ENCODE measurements at regions not wholly inside any gene's neighbourhood (a gene's known extent, or its start where the extent isn't known, plus 50 kb on each side); places are given as distances from the start of the nearest gene placed in this dataset.

- no peak for DNase-seq (ENCODE audit: low spot score)
- intact Hi-C loops (cut with DNase I), result no loop called here
- ATAC-seq, result no peak
Observed at GRCh38 chrX:45372151-45372550, 171.5 kb upstream of the DIPK2B start.

- ATAC-seq (no peak), DNase-seq (ENCODE audit: low spot score) (no peak)
- intact Hi-C loops (cut with DNase I), result no loop called here
Observed at GRCh38 chrX:45368705-45369104, 168.0 kb upstream of the DIPK2B start.

DNA sequence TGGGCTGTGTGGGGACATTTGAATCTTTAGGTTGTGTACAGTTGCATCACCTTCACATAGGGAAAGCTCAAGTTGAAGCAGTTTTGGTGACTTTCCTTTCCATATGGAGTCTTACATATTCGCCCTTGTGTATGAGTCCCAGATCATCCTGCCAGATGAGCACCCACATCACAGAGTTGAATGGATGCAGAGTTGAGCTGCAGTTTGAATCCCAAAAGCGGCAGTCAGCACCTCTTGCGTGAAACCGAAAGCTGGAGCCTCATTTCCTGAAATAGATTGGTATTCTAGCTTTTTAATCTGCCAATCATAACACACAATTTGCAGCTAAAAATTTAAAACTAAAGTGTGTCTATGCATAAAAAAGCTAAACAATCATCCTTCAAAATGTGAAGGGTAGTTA is 162.9 kb upstream of the DIPK2B start:
- intact Hi-C loops (cut with DNase I), result no loop called here
- DNase-seq (ENCODE audit: low spot score), result no peak
- no peak for ATAC-seq

GRCh38 chrX:45360571-45360970 is 159.9 kb upstream of the DIPK2B start:
- ATAC-seq (no peak), DNase-seq (ENCODE audit: low spot score) (no peak)
- intact Hi-C loops (cut with DNase I), result no loop called here

DNA sequence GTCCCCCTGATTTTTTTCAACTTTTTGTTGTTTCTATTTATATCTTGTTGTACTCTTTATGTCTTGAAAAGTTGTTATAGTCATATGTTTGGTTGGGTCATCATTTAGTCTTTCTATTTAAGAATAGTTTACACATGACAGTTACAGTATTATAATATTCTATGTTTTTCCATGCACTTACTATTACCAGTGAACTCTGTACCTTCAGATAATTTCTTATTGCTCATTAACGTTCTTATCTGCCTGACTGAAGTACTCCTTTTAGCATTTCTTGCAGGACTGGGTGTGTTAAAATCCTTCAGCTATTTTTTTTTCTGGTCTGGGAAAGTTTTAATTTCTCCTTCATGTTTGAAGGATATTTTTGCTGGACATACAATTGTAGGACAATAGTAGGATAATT is 157.7 kb upstream of the DIPK2B start:
- intact Hi-C loops (cut with DNase I), result no loop called here
- DNase-seq (ENCODE audit: low spot score), result no peak
- no peak for ATAC-seq

DNA sequence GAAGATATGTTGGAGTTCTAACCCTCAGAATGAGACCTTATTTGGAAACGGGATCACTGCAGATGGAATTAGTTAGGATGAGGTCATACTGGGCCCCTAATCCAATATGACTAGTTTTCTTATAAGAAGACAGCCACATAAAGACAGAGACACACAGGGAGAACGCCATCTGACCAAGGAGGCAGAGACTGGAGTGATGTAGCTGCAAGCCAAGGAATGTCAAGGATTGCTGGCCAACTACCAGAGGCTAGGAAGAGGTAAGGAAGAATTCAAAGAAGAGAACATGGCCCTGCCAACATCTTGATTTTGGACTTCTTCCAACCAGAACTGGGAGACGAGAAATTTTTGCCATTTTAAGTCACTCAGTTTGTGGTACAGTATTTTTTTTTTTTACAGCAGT is 152.8 kb upstream of the DIPK2B start:
- ATAC-seq (no peak), DNase-seq (ENCODE audit: low spot score) (no peak)
- intact Hi-C loops (cut with DNase I), result no loop called here

DNA sequence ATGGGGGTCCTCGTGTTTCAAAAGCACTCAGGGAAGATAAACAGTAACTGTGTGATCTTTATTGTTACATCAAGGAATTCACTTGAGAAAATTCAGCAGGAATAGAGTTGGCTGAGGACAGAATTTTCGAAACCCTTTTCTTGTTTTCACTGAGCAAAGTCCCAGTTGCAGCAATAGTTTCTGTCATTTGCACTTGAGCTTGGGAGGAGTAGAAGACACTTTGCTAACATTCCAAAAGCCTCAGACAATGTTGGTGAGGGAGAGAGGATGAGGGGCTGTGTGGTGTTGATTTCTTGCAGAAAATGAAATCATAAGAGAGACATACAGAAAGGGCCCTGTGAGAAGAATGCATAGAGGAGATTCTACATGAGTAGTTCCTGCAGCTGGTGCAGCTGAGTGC is 151.9 kb upstream of the DIPK2B start:
- ATAC-seq, result no peak
- intact Hi-C loops (cut with DNase I), result no loop called here

DNA sequence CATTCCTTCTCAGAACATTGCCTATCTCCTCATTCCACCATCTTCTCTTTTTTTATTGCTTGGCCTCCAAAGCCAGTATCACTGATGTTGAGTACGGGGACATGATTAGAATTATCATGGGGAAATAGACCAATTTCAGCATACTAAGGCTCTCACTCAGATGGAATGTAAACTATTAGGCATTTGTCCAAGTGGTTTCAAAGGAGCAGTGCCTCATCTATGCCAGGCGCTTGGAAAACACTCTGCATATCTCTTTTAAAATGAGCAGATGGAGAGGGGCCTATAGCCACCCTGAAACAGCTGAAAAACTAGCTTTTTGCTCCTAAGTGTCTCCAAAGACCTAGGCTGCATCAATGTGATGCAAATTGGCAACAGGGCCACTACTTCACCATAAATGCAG is 150.8 kb upstream of the DIPK2B start:
- DNase-seq (ENCODE audit: low spot score), result no peak
- intact Hi-C loops (cut with DNase I), result no loop called here
- ATAC-seq, result no peak

More for the DNA sequence above, 151.9 kb upstream of the DIPK2B start:
- DNase-seq (ENCODE audit: low spot score), result no peak

DNA sequence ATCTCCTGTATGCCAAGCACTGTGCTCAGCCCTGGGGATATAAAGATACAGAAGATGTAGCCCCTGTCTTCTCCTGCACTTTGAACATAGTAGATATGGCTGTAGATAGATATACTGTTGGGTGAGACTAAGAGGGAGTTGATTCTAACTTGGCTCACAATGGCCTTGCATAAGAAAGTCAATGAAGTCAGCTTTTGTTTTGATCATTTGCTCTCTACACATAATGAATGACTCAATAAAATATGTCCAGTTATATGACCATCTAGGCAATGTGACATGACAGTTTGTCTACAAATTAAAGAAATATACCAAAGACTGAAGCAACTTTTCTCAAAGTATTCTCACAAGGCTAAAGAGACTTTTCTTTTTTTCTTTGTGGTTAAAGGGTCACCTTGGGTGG is 147.6 kb upstream of the DIPK2B start:
- no peak for ATAC-seq
- intact Hi-C loops (cut with DNase I), result no loop called here

DNA sequence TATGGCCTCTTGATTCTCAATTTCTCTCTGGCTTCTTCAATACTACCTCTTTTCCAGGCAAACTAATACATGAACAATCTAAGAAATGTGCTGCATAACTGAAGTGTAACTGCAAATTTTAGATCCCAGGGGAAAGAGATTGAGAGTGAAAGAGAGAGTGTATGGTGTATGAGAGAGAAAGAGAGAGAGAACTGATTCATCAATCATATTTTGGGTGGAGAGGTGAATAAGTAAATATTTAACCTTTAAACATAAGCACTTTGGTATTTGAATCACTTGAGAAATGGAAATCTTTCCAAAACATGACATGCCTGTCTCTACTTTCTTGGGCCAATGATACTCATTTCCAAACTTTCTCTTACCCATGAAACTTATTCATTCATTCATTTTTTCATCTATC is 147.2 kb upstream of the DIPK2B start:
- DNase-seq (ENCODE audit: low spot score) (no peak), ATAC-seq (no peak)
- intact Hi-C loops (cut with DNase I), result no loop called here

More for the DNA sequence above, 147.6 kb upstream of the DIPK2B start:
- DNase-seq (ENCODE audit: low spot score), result no peak

DNA sequence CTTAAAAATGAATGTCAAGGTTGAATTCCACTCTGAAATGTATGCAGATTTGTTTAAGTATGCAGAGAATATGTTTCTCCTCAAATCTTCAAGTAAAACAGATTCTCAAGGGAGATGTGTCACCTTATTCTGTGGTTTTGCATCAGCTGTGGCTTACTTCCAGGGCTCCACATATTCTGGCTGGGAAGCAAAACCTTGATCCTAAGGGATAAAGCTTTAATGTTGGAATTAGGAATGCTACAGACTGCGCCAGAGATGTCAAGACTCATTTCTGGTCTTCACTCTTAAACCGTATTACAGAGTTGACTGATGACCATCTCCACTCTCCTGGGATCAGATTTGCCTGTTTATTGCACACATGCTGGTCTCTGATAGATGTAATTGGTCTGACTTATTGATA is 143.9 kb upstream of the DIPK2B start:
- DNase-seq (ENCODE audit: low spot score) (no peak), ATAC-seq (no peak)
- intact Hi-C loops (cut with DNase I), result no loop called here

- DNase-seq (ENCODE audit: low spot score), result no peak
- intact Hi-C loops (cut with DNase I), result no loop called here
- no peak for ATAC-seq
Observed at GRCh38 chrX:45329217-45329616, 128.5 kb upstream of the DIPK2B start.

DNA sequence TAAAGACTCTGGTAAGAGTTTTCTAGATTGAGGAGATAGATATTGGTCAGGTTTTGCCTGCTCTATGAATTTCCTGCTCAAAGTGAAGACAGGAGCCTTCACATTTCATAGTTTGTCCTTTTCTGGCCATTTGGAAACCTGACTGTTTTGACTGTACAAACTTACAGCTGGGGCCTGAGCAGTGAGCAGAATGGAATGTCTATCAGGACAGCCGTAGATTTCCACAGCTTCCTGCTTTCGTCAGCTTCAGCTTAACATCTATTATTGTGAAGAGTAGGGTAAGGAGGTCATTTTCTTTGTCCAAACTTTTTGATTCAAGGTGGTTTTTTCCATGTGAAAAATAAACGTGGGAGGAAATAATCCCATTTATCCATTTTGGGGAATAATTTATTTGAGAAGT is 124.3 kb upstream of the DIPK2B start:
- DNase-seq (ENCODE audit: low spot score) (no peak), ATAC-seq (no peak)
- intact Hi-C loops (cut with DNase I), result no loop called here

DNA sequence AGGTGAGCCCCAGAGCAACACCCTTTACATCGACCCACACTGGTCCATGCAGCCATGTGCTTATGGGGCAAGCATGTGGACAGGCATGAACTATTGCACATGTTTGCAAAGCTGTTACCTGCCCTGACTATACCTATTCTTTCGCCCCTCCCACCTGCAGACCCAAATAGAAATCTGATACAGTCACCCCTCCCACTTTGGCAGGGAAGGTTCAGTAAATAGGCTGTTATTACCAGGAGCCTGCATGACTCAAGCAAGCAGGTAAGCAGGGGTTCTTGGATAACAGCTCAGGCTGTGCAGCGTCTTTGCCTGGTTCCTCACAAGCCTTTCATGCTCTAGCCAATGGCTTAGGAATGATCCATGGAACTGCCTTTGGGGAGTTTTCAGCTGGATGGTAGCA is 122.7 kb upstream of the DIPK2B start:
- DNase-seq (ENCODE audit: low spot score), result no peak
- ATAC-seq, result no peak
- intact Hi-C loops (cut with DNase I), result no loop called here

DNA sequence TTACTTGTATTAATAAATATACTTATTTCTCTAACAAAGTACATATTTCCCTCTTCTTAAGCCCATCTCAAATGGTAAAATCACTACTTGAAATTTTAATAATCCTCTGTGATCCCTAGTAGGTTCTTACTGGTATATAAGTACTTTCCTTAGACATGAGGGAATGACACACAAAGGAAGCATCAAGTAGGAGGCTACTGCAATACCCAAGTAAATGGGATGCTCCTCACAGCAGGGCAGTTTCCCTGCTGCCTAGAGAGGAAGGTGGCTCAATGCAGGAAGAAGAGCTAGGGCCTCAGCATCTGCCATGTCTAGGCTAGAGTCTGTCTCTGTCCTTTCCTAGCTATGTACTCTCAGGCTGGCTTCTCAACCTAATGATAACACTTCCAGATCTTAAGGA is 122.1 kb upstream of the DIPK2B start:
- intact Hi-C loops (cut with DNase I), result no loop called here
- DNase-seq (ENCODE audit: low spot score) (no peak), ATAC-seq (no peak)

DNA sequence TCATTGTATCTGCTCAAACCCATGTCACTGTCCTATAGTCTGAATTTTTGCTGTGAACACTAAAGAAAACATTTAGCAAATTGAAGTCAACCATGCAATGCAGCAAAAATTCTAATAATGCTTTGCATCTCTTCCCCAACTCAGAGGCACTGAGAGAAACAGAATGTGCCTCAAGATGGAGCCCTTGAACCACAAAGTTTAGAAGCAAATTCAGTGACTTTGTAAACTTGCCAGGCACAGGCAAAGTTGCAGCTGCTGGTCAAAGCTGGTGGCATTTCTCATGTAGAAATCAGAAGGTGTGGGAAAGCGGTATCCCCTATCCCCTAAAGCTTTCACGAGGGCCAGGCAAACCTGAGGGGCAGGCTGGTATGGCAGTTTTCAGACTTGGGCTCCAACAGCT is 121.7 kb upstream of the DIPK2B start:
- intact Hi-C loops (cut with DNase I), result no loop called here
- peak; percentile 53 for ATAC-seq
- no peak for DNase-seq (ENCODE audit: low spot score)

DNA sequence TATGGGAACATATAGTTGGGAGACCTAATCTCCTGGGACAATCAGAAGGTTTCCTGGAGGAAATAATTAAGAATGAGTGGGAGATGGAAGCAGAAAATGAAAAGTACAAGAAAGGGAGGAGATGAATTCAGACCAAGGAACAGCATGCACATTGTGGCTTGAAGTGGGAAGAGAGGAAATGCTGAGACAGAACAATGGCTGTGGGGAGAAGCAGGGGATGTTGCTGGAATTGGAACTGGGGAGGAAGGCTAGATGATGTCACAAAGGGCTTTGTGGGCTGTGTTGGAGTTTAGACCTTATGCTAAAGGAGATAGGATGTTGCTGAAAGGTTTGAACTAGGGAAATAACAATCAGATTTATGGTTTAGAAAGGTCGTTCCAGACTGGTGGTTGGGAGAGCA is 119.5 kb upstream of the DIPK2B start:
- no peak for ATAC-seq
- DNase-seq (ENCODE audit: low spot score), result no peak
- intact Hi-C loops (cut with DNase I), result no loop called here

DNA sequence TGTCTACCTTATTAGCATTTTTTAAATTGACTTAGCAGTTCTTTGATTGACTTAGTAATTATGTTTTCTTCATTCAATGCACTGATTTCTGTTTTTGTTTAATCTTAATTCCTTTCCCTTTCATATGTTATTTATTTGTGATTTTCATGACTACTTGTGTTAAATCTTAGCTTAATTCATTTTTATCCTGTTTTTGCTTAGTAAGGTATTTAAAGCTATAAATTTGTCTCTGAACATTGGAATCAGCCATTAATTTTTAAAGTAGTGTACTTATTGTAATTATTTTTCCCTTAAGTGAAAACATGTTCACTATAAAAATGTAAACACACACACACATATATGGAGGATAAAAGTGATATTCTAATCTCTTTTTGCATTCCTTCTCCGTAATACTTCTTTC is 109.1 kb upstream of the DIPK2B start:
- intact Hi-C loops (cut with DNase I), result no loop called here
- DNase-seq (ENCODE audit: low spot score), result no peak

DNA sequence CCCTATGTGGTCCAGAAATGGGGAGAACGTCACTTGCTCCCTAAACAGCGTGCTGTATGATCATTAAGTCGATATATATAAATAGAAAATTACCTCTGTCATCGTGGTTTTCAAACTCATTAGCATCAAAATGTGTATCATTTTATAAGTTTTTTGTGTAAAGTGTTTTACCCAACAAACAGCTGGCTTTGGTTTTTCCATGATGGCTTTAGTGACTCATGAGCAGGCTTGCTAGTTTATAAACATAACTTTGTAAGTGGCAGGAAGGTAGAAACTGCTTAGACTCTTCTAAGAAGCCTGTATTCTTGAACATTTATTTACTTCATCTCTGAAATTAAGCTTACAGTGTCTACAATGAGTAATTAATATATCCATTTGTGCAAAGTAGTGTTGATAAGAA is 108.4 kb upstream of the DIPK2B start:
- ATAC-seq (no peak), DNase-seq (ENCODE audit: low spot score) (no peak)
- intact Hi-C loops (cut with DNase I), result no loop called here

More for the DNA sequence above, 109.1 kb upstream of the DIPK2B start:
- no peak for ATAC-seq

DNA sequence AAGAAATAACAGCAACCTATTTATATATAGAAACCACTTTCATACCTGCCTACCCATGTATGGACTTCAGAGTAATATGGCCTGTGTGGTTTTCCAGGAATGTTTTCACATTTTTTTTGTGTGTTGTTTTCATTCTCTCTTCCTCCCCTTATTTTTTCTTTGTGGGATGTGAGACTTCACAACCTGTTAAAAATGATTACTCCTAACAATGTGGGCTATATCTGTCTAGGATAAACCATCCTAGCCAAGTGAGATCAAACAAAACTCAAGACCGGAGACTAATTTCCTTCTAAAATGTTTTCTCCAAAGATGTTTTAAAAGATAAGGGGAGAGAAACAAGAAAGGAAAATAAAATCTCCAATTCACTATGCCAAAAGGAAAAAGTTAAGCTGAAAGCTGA is 106.1 kb upstream of the DIPK2B start:
- intact Hi-C loops (cut with DNase I), result no loop called here
- no peak for ATAC-seq

GRCh38 chrX:45300638-45301037 is 100.0 kb upstream of the DIPK2B start:
- DNase-seq (ENCODE audit: low spot score), result no peak
- ATAC-seq, result no peak
- intact Hi-C loops (cut with DNase I), result no loop called here

More for the DNA sequence above, 106.1 kb upstream of the DIPK2B start:
- no peak for DNase-seq (ENCODE audit: low spot score)

All from sciatic nerve (tissue), 2 donors.